ENCODE measurements at regions not wholly inside any gene's neighbourhood (a gene's known extent, or its start where the extent isn't known, plus 50 kb on each side); places are given as distances from the start of the nearest gene placed in this dataset.
A peak's percentile ranks its signal among the peaks of the same experiment; 100 is the strongest.
"Not testable (repeated sequence)": the region's sequence is repeated elsewhere in the genome, so short reads cannot be mapped to it uniquely, and the experiment has no call there.

GRCh38 chr14:46596236-46596635, 55.3 kb downstream of the RPL10L start:
- DNase-seq, result no peak

DNA sequence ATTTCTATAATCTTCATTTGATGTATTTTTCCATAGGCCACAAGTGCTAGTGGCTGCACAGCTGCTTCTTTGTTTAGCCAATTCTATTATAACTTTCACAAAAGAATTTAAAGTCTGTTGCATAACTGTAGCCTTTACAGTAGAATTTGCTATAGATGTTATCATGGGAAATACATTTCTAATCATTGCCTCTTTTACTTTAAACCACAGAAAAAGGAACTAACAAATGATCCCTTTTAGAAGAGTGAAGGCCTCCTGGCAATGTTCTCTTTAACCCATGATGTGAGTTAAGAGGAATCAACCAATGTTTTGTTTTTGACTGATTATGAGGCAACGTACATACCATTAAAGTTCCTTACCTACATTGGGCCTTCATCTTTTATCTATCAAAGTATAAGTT, 68.8 kb downstream of the RPL10L start:
- no peak for DNase-seq

DNA sequence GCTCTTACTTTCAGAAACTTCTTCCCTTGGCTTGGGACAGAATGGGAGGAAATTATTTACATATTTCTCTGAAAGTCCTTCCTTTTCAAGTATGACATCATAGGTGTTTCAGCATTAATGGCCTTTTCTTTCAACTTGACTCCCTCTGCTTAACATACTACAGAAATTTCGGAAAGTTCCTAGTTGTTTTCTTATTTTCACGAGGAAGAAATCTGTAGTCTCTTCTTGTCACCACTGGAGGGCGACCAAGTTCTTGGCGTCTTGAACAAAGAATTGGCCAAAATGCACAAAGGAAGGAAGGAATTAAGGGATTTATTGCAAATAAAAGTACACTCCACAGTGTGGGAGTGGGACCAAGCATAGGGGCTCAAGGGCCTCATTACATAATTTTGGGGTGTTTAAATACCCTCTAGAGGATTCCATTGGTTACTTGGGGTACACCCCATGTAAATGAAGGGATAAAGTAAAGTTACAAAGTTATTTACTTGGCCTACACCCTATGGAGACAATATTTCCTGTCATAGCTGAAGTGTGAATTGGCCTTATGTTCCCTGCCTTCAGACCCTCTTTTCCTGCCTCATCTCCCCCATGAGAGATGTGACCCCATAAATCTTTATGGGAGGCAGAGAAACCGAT, 70.4 kb downstream of the RPL10L start:
- DNase-seq, result no peak

- no peak for DNase-seq
These were observed 76.6 kb downstream of the RPL10L start for GRCh38 chr14:46574978-46575375.

DNA sequence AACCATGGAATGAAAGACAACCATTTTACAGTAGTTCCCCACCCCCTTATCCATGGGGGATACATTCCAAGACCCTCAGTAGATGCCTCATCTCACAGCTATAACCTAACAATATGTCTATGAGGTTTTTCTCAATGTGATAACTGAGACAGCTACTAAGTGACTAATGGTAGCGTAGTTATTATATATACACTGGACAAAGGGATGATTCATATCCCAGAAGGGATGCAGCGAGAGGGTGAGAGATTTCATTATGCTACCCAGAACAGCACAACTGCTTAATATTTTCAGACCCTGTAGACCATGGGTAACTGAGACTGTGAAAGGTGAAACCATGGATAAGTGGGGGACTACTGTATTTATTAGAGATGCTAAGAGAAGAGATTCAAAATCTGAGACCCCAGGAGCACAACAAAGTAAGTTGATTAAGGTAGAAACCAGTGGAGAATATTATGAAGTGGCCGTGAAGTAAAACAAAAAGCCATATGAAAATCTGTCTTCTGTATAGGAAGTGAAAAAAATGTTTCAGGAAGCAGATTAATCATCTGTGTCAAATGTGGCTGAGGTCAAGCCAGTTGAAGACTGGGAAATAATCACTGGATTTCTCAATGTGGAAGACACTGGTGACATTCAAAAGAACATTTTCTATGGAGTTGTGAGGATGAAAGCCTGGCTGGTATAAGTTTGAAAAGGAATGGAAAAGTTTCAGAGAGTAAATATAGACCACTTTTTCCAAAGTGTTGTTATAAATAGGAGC, 77.2 kb downstream of the RPL10L start:
- no peak for DNase-seq

DNA sequence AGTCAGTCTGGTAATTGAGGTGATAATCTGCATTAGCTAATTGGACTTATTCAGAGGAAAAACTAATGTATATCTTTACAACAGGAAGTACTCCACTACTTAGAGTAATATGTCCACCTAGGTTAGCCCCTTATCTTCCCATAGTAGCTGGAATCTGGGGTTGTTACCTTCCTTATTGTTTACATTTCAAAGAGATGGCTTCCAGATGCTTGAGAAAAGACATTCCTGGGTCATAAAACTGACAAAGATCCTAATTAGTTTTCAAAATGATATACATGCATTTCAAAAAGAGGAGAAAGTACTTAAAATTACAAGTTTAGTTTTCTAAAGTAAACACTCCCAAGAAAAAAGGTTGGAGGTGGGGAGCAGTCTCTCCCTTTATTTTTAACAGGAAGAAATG, 78.1 kb downstream of the RPL10L start:
- DNase-seq, result peak; percentile 48

- no peak for DNase-seq
These were observed 79.6 kb downstream of the RPL10L start for GRCh38 chr14:46571970-46572369.

DNA sequence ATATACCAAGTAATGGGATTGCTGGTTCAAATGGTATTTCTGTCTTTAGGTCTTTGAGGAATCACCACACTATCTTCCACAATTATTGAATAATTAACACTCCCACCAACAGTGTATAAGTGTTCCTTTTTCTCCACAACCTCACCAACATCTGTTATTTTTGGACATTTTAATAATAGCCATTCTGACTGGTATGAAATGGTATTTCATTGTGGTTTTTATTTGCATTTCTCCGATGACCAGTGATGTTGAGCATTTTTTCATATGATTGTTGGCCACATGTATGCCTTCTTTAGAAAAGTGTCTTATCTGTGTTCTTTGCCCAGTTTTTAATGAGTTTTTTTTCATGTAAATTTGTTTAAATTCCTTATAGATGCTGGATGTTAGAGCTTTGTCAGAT, 83.4 kb downstream of the RPL10L start:
- DNase-seq, result not testable (repeated sequence)

GRCh38 chr14:46550836-46551235, 100.7 kb downstream of the RPL10L start:
- no peak for DNase-seq

DNA sequence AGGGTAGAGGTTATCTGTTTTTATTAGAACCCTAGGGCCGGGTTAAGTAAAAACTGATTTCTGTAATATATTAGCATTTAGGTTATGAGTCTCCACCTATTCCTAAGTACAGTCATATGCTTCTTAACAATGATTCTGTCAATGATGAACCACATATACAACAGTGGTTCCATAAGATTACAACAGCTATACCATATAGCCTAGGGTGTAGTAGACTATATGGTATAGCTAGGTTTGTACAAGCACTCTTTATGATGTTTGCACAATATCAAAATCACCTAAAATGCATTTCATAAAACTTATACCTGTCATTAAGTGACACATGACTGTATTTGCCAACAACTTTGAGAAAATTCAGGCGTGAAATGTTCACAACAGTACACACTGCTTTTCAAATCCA, 110.6 kb downstream of the RPL10L start:
- DNase-seq, result no peak

DNA sequence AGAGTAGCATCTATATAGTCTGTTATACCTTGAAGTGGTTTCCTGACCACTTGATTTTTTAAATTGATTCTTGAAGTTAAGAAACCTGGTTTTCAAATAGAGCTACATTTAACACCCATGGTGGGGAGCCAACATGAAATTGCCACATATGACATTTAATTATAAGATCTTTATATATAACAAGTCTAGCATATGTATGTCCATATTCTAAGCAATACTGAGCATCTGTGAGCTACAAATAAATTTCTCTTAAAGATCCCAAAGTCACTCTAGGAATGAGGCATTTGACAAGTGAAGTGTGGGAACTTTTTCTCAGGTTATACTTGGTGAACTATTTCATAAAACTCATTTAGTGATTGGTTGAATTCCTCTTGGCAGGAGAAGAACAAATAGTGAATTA, 132.5 kb downstream of the RPL10L start:
- no peak for DNase-seq

- not testable (repeated sequence) for DNase-seq
These were observed 142.8 kb downstream of the RPL10L start for GRCh38 chr14:46508752-46509151.

DNA sequence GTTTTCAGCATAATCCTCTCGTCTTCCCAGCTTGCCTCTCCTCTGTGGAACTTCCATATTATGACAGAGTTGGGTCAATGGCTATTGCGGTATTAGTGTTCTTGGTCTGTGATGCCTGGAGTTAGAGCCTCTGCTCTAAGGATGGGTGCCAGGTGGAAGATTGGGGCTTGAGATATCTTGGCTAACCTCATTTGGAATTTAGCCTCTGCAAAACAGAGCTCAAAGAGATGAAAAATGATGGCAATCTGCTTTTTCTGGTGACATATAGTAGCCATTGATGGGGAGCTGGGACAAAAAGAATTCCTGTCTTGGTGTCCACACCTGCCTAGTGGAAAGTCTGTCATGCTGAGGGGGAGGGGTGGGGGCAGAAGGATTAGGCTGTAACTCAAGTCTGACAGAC, 152.1 kb downstream of the RPL10L start:
- DNase-seq, result no peak

DNA sequence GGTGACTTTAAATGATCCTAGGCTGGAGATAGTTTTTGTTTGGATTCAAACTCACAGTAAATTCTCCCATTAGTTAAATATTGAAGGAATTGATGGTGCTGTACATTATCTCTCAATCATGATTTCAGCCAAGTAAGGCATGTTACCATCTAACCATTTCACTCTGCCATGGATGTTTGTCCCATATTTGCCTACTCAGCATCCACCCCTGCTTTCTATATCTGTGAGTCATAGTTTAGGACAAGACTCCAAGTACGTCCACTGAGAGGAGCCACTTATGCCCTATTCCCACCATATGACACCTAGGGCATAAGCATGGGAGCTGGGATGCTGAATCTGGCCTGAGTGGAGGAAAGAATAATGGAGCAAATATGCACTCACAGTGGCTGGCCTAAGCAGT, 155.2 kb downstream of the RPL10L start:
- no peak for DNase-seq

DNA sequence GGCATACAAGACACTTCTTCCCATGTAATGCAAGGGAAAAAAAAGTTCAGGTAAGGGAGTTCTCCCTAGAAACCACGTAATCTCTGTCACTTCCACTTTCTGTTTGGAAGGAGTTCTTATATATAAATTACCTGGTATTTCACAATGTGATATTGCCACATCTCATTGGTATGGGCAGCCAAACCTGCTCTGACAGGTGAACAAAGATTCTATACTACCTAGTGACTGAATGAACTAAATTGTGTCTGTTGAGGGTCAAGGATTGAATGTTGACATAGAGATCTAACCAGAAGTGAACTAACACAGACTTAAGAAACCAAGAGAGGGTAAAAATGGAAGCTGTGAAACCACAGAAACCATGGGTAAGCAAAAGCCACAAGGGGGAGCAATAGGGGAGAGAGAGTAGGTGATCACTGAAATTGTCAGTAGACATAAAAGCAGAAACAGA, 161.3 kb downstream of the RPL10L start:
- peak; percentile 4 for DNase-seq

- DNase-seq, result no peak
These were observed 163.2 kb downstream of the RPL10L start for GRCh38 chr14:46488374-46488773.

- DNase-seq, result no peak
These were observed 163.8 kb downstream of the RPL10L start for GRCh38 chr14:46487582-46488350.

DNA sequence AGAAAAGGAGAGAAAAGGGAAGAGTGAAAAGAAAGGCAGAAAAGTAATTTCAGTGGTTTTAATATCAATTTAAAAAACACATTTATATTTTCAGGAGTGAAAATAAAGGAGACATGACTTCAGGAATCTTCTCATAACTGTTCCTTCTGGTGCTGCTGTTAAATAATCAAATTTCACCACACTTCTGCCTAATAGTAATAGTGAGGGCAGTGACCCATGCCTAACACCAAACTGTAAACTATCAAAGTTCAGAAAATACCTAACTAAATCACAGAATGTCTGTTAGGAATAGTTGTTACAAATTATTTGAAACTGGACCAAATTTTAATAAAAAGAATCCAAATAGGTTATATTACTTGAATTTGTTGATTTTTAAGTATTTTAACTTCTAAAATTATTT, 169.4 kb downstream of the RPL10L start:
- DNase-seq, result no peak

GRCh38 chr14:46480817-46481216, 170.8 kb downstream of the RPL10L start:
- DNase-seq, result no peak

- DNase-seq, result no peak
These were observed 179.3 kb downstream of the RPL10L start for GRCh38 chr14:46472261-46472660.

GRCh38 chr14:46464341-46464740, 187.2 kb downstream of the RPL10L start:
- no peak for DNase-seq

DNA sequence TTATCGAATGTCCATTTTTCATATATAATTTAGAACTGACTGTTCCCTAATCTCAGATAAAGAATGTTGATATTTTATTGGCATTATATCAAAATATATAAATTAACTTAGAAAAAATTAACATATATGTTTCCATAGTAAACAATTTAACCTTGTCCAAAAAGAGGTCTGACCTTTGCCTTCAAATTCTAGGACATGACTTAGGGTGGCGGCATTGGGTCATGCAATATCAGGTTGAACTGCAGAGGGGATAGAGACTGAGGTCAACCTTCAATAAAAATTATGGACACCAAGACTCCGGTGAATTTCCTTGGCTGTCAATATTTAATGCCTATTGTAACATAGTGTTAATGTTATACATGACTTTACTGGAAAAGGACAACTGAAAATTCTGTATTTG, 199.8 kb downstream of the RPL10L start:
- no peak for DNase-seq

DNA sequence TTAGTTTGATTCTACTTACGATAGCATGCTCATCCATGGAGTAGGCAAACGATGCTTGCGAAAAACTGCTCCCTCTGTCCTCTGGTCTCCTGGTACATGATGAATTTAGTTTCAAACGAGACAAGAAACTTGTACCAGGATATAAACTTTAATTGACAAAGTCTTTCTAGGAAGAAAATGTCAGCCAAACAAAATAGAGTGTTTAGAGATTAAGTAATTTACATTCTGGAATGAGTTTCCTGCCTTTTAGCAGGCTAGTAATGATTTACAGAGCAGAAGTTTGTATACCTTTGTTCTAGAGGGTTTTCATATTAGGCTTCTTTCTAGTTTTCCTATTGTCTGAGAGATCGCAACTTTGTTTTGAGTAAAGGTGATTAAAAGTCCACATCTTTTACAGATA, 206.9 kb downstream of the RPL10L start:
- peak; percentile 10 for DNase-seq
